ENCODE measurements at regions not wholly inside any gene's neighbourhood (a gene's known extent, or its start where the extent isn't known, plus 50 kb on each side); places are given as distances from the start of the nearest gene placed in this dataset.

DNA sequence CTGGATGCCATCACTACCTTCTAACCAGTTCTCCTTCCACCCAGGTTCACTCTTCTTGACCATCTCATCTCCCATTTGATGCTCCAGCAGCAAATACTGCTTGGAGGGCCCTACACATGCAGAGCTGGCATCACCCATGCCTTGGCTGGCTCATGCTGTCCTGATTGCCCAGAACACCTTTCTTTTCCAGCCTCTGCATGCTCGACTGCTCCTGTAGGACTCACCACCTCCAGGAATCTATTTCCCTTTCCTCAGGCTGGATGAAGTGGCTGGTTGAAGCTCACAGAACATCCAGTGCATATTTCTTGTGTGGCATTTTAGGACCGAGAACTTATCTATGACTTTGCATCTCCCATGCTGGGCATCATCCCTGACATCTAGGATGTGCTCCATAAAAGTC, 148.3 kb downstream of the CPEB2 start:
- TF ChIP-seq, protein P1, sequence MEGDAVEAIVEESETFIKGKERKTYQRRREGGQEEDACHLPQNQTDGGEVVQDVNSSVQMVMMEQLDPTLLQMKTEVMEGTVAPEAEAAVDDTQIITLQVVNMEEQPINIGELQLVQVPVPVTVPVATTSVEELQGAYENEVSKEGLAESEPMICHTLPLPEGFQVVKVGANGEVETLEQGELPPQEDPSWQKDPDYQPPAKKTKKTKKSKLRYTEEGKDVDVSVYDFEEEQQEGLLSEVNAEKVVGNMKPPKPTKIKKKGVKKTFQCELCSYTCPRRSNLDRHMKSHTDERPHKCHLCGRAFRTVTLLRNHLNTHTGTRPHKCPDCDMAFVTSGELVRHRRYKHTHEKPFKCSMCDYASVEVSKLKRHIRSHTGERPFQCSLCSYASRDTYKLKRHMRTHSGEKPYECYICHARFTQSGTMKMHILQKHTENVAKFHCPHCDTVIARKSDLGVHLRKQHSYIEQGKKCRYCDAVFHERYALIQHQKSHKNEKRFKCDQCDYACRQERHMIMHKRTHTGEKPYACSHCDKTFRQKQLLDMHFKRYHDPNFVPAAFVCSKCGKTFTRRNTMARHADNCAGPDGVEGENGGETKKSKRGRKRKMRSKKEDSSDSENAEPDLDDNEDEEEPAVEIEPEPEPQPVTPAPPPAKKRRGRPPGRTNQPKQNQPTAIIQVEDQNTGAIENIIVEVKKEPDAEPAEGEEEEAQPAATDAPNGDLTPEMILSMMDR (IDR thresholded peaks at IDR 0.05; ENCODE audit: insufficient read depth, low read depth, low read length), result no peak
- no peak for TF ChIP-seq EZH2 (IDR thresholded peaks at IDR 0.05; ENCODE audit: insufficient read depth, low read length)

All from astrocyte (in vitro differentiated cells and primary cell).